HUES6 (cell line): ENCODE measurements at regions not wholly inside any gene's neighbourhood (a gene's known extent, or its start where the extent isn't known, plus 50 kb on each side); places are given as distances from the start of the nearest gene placed in this dataset.

Experiments used
- H3K27ac ChIP-seq: 2 replicates; pipeline ENCODE4 v1.7.0; 2013; ENCODE audit warnings: low read depth, mild to moderate bottlenecking, low read length, inconsistent platforms
- H3K27me3 ChIP-seq: 2 replicates; pipeline ENCODE4 v1.6.1; 2013; ENCODE audit warnings: low read length; ENCODE audit not compliant: control insufficient read depth, insufficient read depth
- H3K36me3 ChIP-seq: 2 replicates; pipeline ENCODE4 v1.6.1; 2013; ENCODE audit warnings: low read length; ENCODE audit not compliant: control insufficient read depth, insufficient read depth
- H3K4me1 ChIP-seq: 2 replicates; pipeline ENCODE4 v1.6.1; 2013; ENCODE audit warnings: low read length; ENCODE audit not compliant: control insufficient read depth, insufficient read depth
- H3K4me3 ChIP-seq: 2 replicates; pipeline ENCODE4 v1.5.1; 2013; ENCODE audit warnings: low read depth, low read length
- H3K9ac ChIP-seq: one replicate; pipeline ENCODE4 v1.6.1; 2013; ENCODE audit warnings: mild to moderate bottlenecking, low read length
- H3K9me3 ChIP-seq: 2 replicates; pipeline ENCODE4 v1.6.1; 2013; ENCODE audit warnings: low read depth, low read length; ENCODE audit not compliant: control insufficient read depth, insufficient read depth

DNA sequence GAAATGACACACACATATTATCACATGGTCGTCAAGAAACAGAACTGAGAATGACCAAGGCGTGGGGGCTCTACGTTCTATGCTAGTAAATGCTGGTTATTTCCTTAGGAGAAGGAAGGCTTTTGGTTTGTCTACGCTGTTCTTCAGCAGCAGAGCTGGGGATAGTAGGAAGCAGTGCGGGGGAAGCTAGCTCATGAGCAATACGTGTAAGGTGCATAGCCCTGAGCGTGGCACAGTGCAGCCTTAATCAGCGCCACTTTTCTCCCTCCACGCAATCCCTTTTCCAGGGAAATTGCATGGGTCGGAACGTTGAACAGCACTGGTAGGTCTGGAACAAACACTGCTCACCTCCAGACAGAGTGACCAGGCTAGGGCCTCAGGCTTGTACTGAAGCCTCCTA is 199.6 kb upstream of the FBXO11 start:
- Histone ChIP-seq H3K9ac (no peak overlapping the region), H3K9me3 (no peaks in the 10 kb centered on the region), H3K36me3 (no peaks in the 10 kb centered on the region), H3K4me3 (no peak overlapping the region), H3K27ac (no peak overlapping the region), H3K4me1 (peaks cover 23% of the 10 kb centered on the region), H3K27me3 (no peaks in the 10 kb centered on the region)

DNA sequence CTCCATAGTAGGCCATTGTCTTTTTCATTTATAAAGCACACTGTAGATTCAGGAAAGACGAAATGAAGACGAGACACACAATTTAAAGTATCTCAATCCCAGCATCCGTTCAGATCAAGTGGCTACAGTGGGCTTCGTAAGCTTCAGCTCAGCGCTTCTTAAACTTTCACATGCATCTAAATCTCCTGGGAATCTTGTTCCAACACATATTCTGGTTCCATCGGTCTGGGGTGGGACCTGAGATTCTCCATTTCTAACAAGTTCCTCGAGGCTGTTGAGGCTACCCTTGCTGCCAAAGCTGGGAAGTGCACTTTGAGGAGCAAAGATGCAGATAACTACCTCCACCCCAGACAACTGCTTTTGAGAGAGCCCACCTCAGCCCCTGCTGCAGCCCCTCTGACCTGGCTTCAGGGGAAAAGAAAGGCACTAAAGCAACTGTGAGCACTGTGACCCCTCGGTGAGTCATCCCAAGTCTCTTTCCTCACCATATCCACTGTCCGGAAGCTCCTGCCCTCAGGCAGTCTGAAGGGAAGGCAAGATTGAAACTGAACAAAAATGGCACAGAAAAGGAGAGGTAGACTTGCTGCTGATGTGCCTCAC is 201.1 kb upstream of the FBXO11 start:
- H3K9me3 ChIP-seq, result no peaks in the 10 kb centered on the region
- H3K9ac ChIP-seq, result peak overlapping the region; percentile 66
- peaks cover 30% of the 10 kb centered on the region for H3K4me1 ChIP-seq
- H3K4me3 ChIP-seq, result peak overlapping the region; percentile 46; the same call in 1 of the 2 replicates
- H3K36me3 ChIP-seq, result no peaks in the 10 kb centered on the region
- H3K27ac ChIP-seq, result peak overlapping the region; percentile 29; the same call in 1 of the 2 replicates
- no peaks in the 10 kb centered on the region for H3K27me3 ChIP-seq

DNA sequence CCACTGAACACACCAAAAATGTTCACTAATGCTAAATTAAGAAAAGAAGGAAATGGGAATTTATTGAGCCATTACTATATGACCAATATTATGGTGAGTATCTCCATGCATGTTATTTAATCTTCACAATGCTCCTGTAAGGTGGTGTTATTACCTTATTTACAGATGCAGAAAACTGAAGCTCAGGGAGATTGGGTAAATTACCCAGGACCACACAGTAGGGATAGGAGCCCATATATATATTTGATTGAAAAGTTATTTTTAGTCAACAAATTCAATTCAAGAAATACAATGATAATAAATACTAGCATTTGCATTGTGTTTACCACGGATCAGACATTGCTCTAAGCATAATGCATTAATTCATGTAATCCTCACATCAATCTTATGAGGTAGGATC is 202.2 kb upstream of the FBXO11 start:
- Histone ChIP-seq H3K9ac (no peak overlapping the region), H3K27me3 (no peaks in the 10 kb centered on the region), H3K4me1 (peaks cover 33% of the 10 kb centered on the region), H3K4me3 (no peak overlapping the region), H3K9me3 (no peaks in the 10 kb centered on the region), H3K36me3 (no peaks in the 10 kb centered on the region), H3K27ac (no peak overlapping the region)

DNA sequence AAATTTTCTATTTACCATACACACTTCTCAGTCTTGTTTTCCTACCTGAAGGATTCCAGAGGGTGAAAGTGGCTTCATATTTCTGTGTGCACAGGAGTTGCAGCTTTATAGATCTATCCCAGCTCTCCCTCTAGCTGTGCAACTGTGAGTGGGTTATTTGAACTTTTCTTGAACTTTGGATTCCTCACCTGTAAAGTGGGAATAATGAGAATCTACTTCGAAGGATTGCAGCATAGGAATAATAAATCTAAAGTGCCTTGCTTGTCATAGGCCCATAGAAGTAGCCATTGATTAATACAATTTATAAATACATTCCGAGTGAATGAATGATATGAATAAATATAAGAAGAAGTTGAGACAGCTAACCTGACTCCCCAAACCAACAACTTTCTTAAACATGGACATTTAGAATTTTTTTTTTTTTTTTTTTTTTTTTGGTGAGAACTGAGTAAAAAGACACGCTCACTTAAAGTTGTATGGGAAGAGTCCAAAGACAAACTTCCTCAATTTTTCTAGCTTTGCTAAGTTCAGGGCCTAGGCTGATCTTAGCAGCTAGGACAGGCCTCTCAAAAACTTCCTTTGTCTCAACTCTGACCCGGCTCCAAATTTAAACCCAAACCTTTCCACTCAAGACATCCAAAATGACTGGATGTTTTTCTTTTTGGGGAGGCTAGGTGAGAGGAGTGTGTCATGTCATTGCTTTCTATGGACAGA is 203.3 kb upstream of the FBXO11 start:
- Histone ChIP-seq H3K4me3 (no peak overlapping the region), H3K9me3 (no peaks in the 10 kb centered on the region), H3K36me3 (no peaks in the 10 kb centered on the region), H3K4me1 (peaks cover 34% of the 10 kb centered on the region), H3K27me3 (no peaks in the 10 kb centered on the region), H3K27ac (no peak overlapping the region), H3K9ac (no peak overlapping the region)

DNA sequence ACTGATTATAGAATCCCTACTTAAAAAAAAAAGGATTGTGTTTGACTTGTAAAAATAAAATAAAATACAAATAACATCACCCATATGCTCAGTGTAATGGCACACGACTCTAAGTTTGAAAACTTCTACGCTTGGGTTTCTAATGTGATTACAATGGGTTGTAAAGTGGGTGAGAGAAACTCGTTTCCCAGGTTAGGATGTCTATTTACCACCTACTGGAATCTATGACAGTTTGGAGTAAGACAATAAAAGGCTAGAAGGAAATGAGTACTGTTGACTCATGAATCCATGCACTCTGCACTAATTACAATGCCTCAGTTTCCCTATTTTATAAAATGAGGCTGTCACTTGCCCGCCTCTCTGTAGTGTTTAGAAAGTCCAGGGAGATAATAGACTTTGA is 204.0 kb upstream of the FOXN2 start:
- Histone ChIP-seq H3K4me1 (peaks cover 34% of the 10 kb centered on the region), H3K9ac (no peak overlapping the region), H3K4me3 (no peak overlapping the region), H3K9me3 (no peaks in the 10 kb centered on the region), H3K36me3 (no peaks in the 10 kb centered on the region), H3K27me3 (no peaks in the 10 kb centered on the region), H3K27ac (no peak overlapping the region)

DNA sequence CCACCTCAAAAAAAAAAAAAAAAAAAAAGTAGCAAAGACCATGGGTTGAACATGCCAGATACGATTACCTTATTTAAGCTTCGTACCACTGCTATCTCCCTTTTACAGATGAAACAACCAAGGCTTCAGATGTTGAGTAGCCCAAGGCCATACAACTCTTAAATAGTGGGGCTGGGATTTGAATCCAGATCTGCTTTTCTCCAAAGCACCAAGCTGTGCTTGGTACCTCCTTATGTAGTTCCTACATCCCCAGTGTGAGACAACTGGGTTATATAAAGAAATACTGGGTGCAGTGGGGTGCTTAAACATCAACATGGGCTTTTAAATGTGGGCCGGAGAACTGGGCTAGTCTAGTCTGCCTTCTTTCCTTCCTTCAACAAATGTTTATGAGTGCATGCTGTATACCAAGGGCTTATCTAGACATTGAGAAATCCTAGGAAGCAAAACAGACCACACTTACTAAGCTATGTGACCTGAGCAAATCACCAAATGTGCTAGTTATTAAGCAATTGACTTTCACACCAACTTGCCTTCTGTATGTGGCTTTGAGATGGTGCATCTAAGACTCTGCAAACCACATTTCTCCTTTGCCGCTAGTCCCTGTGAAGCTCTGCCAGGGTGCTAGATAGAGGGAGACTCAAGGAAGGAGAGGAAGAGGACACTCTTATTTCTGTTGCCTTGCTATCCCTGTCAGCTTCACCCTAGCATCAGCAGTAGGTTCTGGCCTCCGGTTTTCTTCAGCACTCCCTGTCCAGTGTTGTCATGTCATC is 201.4 kb upstream of the FOXN2 start:
- no peaks in the 10 kb centered on the region for H3K9me3 ChIP-seq
- H3K27ac ChIP-seq, result no peak overlapping the region
- H3K4me1 ChIP-seq, result peaks cover 13% of the 10 kb centered on the region; the same call in 1 of the 2 replicates
- H3K27me3 ChIP-seq, result no peaks in the 10 kb centered on the region
- H3K9ac ChIP-seq, result no peak overlapping the region
- no peak overlapping the region for H3K4me3 ChIP-seq
- H3K36me3 ChIP-seq, result no peaks in the 10 kb centered on the region

DNA sequence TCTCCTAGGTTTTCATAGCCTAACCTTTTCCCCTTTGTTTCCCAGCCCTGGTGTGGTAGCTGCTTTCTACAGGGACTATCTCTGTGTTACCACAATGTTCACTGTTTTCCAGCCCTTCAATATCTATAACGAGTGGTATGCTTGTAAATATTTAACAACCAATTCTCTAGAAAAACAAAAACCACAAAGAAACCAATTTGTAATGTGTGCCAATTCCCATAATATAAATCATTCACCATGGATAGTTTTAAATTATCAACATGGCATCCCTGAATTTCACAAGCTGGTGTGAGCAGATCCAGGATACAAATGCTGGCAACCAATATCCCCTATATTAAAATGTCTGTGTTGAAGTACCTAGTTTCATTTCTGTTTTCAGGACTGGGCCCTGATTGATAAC is 200.7 kb upstream of the FOXN2 start:
- peaks cover 13% of the 10 kb centered on the region; the same call in 1 of the 2 replicates for H3K4me1 ChIP-seq
- no peaks in the 10 kb centered on the region for H3K27me3 ChIP-seq
- H3K9ac ChIP-seq, result no peak overlapping the region
- no peaks in the 10 kb centered on the region for H3K36me3 ChIP-seq
- no peak overlapping the region for H3K27ac ChIP-seq
- no peaks in the 10 kb centered on the region for H3K9me3 ChIP-seq
- H3K4me3 ChIP-seq, result no peak overlapping the region

DNA sequence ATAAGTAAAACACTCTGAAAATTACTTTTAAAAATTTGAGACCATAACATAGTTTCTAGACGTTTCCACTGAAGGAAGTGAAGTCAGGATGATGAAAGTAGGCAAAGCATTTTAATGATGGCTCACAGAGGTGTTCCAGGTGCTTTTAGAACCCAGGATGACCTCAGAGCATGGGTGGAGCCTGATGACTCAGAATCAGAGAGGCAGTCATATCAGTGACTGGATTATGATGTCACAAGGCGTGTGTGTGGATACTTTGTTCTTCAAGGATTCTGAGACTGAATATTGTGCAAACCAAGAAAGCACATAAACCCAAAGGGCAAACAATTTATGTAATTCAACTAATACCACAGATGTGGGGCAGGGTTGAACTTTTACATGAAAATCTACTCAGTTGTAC is 200.2 kb upstream of the FOXN2 start:
- Histone ChIP-seq H3K4me3 (no peak overlapping the region), H3K27ac (no peak overlapping the region), H3K9me3 (no peaks in the 10 kb centered on the region), H3K36me3 (no peaks in the 10 kb centered on the region), H3K4me1 (peaks cover 13% of the 10 kb centered on the region; the same call in 1 of the 2 replicates), H3K9ac (no peak overlapping the region), H3K27me3 (no peaks in the 10 kb centered on the region)

DNA sequence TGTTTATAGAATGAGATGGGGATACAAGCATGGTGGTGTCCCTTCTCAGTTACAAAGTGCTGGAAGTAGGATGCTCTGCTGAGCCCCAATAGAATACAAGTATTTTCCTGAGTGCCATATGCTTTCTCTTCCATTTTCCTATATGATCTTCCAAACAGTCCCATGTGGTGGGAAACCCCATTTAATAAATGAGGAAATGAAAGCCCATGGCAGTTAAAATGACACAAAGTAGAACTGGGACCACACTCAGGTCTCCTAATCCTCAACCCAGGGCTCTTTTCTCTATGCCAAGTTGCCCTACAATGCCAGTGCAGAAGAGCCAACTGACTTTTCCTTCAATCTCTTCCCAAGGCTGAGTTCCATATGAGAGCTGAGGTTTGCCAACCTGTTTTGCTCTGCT is 198.0 kb upstream of the FOXN2 start:
- Histone ChIP-seq H3K4me3 (no peak overlapping the region), H3K9ac (no peak overlapping the region), H3K4me1 (0 out of 2 replicates have a peak, but pooled peaks cover 9% of the 10 kb centered on the region), H3K9me3 (no peaks in the 10 kb centered on the region), H3K27me3 (no peaks in the 10 kb centered on the region), H3K36me3 (no peaks in the 10 kb centered on the region), H3K27ac (no peak overlapping the region)

DNA sequence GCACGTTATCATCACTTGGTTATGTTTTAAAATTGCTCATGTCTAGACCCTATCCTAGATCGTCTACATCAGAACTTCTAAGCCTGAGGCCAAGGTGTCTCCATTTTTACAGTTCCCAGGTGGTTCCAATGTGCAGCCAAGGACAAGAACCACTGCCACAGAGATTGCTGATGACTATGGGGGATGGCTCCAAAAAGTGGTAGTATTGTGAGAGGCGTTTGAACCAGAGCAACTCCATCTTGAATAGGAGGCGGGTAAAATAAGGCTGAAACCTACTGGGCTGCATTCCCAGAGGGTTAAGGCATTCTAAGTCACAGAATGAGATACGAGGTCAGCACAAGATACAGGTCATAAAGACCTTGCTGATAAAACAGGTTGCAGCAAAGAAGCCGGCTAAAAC is 195.6 kb upstream of the FOXN2 start:
- Histone ChIP-seq H3K4me1 (no peaks in the 10 kb centered on the region), H3K9me3 (no peaks in the 10 kb centered on the region), H3K36me3 (no peaks in the 10 kb centered on the region), H3K27me3 (no peaks in the 10 kb centered on the region), H3K4me3 (no peak overlapping the region), H3K9ac (no peak overlapping the region), H3K27ac (no peak overlapping the region)

DNA sequence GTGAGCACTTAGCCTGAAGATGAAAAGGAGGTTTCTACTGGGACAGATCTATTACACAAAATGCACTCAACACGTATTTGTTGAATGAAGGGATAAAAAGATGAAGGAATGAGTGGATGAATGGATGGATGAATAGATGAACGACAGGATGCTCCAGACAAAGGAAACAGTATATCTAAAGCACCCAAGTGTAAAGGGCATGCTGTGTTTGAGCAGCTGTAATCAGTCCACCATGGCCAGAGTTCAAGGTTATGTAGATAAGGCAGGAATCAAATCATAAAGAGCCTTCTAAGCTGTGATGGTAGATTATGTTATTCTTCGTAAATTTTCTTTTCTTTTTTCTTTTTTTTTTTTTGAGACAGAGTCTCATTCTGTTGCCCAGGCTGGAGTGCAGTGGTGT is 194.4 kb upstream of the FOXN2 start:
- H3K4me3 ChIP-seq, result no peak overlapping the region
- no peaks in the 10 kb centered on the region for H3K27me3 ChIP-seq
- H3K4me1 ChIP-seq, result no peaks in the 10 kb centered on the region
- no peak overlapping the region for H3K9ac ChIP-seq
- no peaks in the 10 kb centered on the region for H3K36me3 ChIP-seq
- no peaks in the 10 kb centered on the region for H3K9me3 ChIP-seq
- no peak overlapping the region for H3K27ac ChIP-seq
